B cell (primary cell): ENCODE measurements at regions not wholly inside any gene's neighbourhood (a gene's known extent, or its start where the extent isn't known, plus 50 kb on each side); places are given as distances from the start of the nearest gene placed in this dataset.

Experiments
- ATAC-seq: fragments of 200-7000 bp; cut with Tn5 transposase; one replicate; pipeline ENCODE4 v1.10.0; 2021; ENCODE audit warnings: low read depth, mild to moderate bottlenecking, moderate number of reproducible peaks, moderate library complexity
- CTCF ChIA-PET: fragments of 350-600 bp; sonication (Branson Sonifier 250); formaldehyde crosslinking; loops from one replicate; lab custom pipeline; 2021; ENCODE audit warnings: antibody characterized with exemption, inconsistent platforms; lab: Charles Lee
- POLR2A ChIA-PET: fragments of 350-600 bp; sonication (Branson Sonifier 250); formaldehyde crosslinking; loops from one replicate; lab custom pipeline; 2021; ENCODE audit warnings: antibody characterized with exemption; lab: Charles Lee
- DNase-seq: peaks from one replicate; pipeline ENCODE4 v3.0.0; 2013
- H2AFZ ChIP-seq: 2 replicates; pipeline ENCODE4 v1.6.1; 2012; ENCODE audit warnings: mild to moderate bottlenecking, low read depth, low read length; ENCODE audit not compliant: insufficient read depth, poor library complexity, severe bottlenecking
- H3K27ac ChIP-seq, 2 donors: 1 replicate in 1 of 2; 2 replicates in 1 of 2; pipeline ENCODE4 v1.5.1; 2012 to 2013; ENCODE audit warnings: low read length in 2 of 2, mild to moderate bottlenecking in 2 of 2, moderate library complexity in 1 of 2
- H3K27me3 ChIP-seq, 4 experiments: fragments of 200-600 bp in 1 of 4; sonication (generic) in 1 of 4; replicated peaks in 1 of 4; 1 replicate in 2 of 4; 2 replicates in 2 of 4; pipeline versions ENCODE4 v1.6.1 to v1.7.0; 2013 to 2016; ENCODE audit warnings: low read length in 3 of 4, mild to moderate bottlenecking in 2 of 4, mixed read lengths in 1 of 4, moderate library complexity in 1 of 4; ENCODE audit not compliant: insufficient read depth in 4 of 4, control insufficient read depth in 3 of 4; ENCODE audit errors: control extremely low read depth in 1 of 4
- H3K36me3 ChIP-seq, 2 experiments: replicated peaks in 1 of 2; 1 replicate in 1 of 2; 2 replicates in 1 of 2; pipeline versions ENCODE4 v1.6.1 to v1.7.1; 2013; ENCODE audit warnings: low read length in 1 of 2; ENCODE audit not compliant: insufficient read depth in 2 of 2, control insufficient read depth in 1 of 2; ENCODE audit errors: control extremely low read depth in 1 of 2, extremely low read depth in 1 of 2
- H3K4me1 ChIP-seq, 2 donors: fragments of 200-600 bp in 1 of 2; sonication (generic) in 1 of 2; 1 replicate in 1 of 2; 2 replicates in 1 of 2; pipeline versions ENCODE4 v1.5.1 to v1.6.1; 2013 to 2017; ENCODE audit warnings: low read length in 2 of 2; ENCODE audit not compliant: control insufficient read depth in 2 of 2, insufficient read depth in 2 of 2
- H3K4me2 ChIP-seq: replicated peaks from 2 replicates; pipeline ENCODE3; 2012; ENCODE audit warnings: mild to moderate bottlenecking, low read depth, low read length; ENCODE audit not compliant: poor library complexity, severe bottlenecking
- H3K4me3 ChIP-seq, 5 experiments: fragments of 200-600 bp in 1 of 5; sonication (generic) in 1 of 5; 1 replicate in 3 of 5; 2 replicates in 2 of 5; pipeline versions ENCODE4 v1.5.1 to v1.7.0; 2011 to 2016; ENCODE audit warnings: low read length in 4 of 5, mild to moderate bottlenecking in 4 of 5, low read depth in 2 of 5, control low read depth in 1 of 5, moderate library complexity in 1 of 5; ENCODE audit not compliant: insufficient read depth in 1 of 5; ENCODE audit errors: control extremely low read depth in 1 of 5, extremely low read depth in 1 of 5
- H3K79me2 ChIP-seq: fragments of 200-600 bp; sonication (generic); one replicate; pipeline ENCODE4 v1.6.0; 2016; ENCODE audit warnings: low read length; ENCODE audit not compliant: control insufficient read depth, insufficient read depth
- H3K9ac ChIP-seq: fragments of 200-600 bp; sonication (generic); 2 replicates; pipeline ENCODE4 v1.6.1; 2017; ENCODE audit warnings: mild to moderate bottlenecking, low read length, moderate library complexity
- H3K9me3 ChIP-seq, 3 donors: one replicate each; pipeline versions ENCODE4 v1.6.1 to v1.7.1; 2013; ENCODE audit warnings: low read length in 2 of 3; ENCODE audit not compliant: control insufficient read depth in 2 of 3, insufficient read depth in 1 of 3; ENCODE audit errors: control extremely low read depth in 1 of 3
- H4K20me1 ChIP-seq: 2 replicates; pipeline ENCODE4 v1.6.0; 2012; ENCODE audit warnings: mild to moderate bottlenecking, low read length; ENCODE audit not compliant: insufficient read depth, control insufficient read depth, poor library complexity, severe bottlenecking
- H3K27ac Mint-ChIP-seq: one replicate; pipeline ENCODE4 v1.8.0; 2021; ENCODE audit warnings: mixed read lengths
- H3K27me3 Mint-ChIP-seq: one replicate; pipeline ENCODE4 v1.8.0; 2021; ENCODE audit warnings: mixed read lengths
- H3K4me1 Mint-ChIP-seq: one replicate; pipeline ENCODE4 v1.8.0; 2021; ENCODE audit warnings: mixed read lengths
- H3K4me3 Mint-ChIP-seq: one replicate; pipeline ENCODE4 v1.8.0; 2021; ENCODE audit warnings: mixed read lengths
- H3K9me3 Mint-ChIP-seq: one replicate; pipeline ENCODE4 v1.8.0; 2022; ENCODE audit warnings: mixed read lengths; ENCODE audit not compliant: insufficient read depth
- CTCF ChIP-seq: fragments of 200-600 bp; IDR thresholded peaks from one replicate; pipeline ENCODE4 v1.8.0; 2022; ENCODE audit warnings: antibody characterized with exemption, mild to moderate bottlenecking
- EZH2 ChIP-seq: IDR thresholded peaks from 2 replicates; pipeline ENCODE4 v1.6.1; 2012; ENCODE audit warnings: borderline replicate concordance, low read depth, mild to moderate bottlenecking, moderate library complexity, low read length; ENCODE audit not compliant: insufficient read depth, poor library complexity, severe bottlenecking
- WGBS: methylation state at CpG from one replicate; pipeline ENCODE4 v1.1.5; 2013; ENCODE audit warnings: missing lambda C conversion rate; ENCODE audit not compliant: insufficient coverage; 5-methylcytosine and 5-hydroxymethylcytosine counted together
- intact Hi-C: fragments of 100-400 bp; cut with micrococcal nuclease; formaldehyde crosslinking; loops from one replicate; pipeline ENCODE4 v1.10.0; 2022

- Histone ChIP-seq H3K4me1 (no peaks in the 10 kb centered on the region), H3K4me2 (no peak overlapping the region), H3K79me2 (no peaks in the 10 kb centered on the region), H2AFZ (no peak overlapping the region), H3K4me3 (no peak overlapping the region), H3K9me3 (peaks cover 0 to 8% (median 5%) of the 10 kb centered on the region in 3 donors), H3K9ac (no peak overlapping the region), H3K36me3 (no peaks in the 10 kb centered on the region), H3K27me3 (no peaks in the 10 kb centered on the region), H4K20me1 (no peaks in the 10 kb centered on the region), H3K27ac (no peak overlapping the region)
- Mint-ChIP-seq H3K27me3 (no peaks in the 10 kb centered on the region), H3K9me3 (peaks cover 16% of the 10 kb centered on the region), H3K4me3 (no peak overlapping the region), H3K27ac (no peak overlapping the region), H3K4me1 (no peaks in the 10 kb centered on the region)
- no peak for ATAC-seq
- ChIA-PET POLR2A (no interaction called here), CTCF (no interaction called here)
- intact Hi-C loops: no loop called here
- no peak for DNase-seq
- TF ChIP-seq CTCF: no peak
- TF ChIP-seq EZH2: no peak
- whole genome bisulfite sequencing: no CpG with 5 or more reads among the region's 2 CpGs
These were observed 1302.0 kb upstream of the GBE1 start for GRCh38 chr3:83063446-83063845.

GRCh38 chr3:83048556-83048955, 1287.1 kb upstream of the GBE1 start:
- H3K4me3 Mint-ChIP-seq: no peak overlapping the region
- H3K79me2 ChIP-seq: no peaks in the 10 kb centered on the region
- H3K4me3 ChIP-seq: no peak overlapping the region
- no peak for DNase-seq
- TF ChIP-seq EZH2: no peak
- H3K27me3 ChIP-seq: no peaks in the 10 kb centered on the region
- H3K9ac ChIP-seq: no peak overlapping the region
- H3K36me3 ChIP-seq: no peaks in the 10 kb centered on the region
- H3K4me1 ChIP-seq: no peaks in the 10 kb centered on the region
- CTCF ChIA-PET: no interaction called here
- H4K20me1 ChIP-seq: no peaks in the 10 kb centered on the region
- no peaks in the 10 kb centered on the region for H3K9me3 ChIP-seq
- WGBS: no CpG with 5 or more reads among the region's 2 CpGs
- intact Hi-C loops: no loop called here
- no peak overlapping the region for H3K27ac ChIP-seq
- H3K9me3 Mint-ChIP-seq: no peaks in the 10 kb centered on the region
- H3K27me3 Mint-ChIP-seq: no peaks in the 10 kb centered on the region
- H2AFZ ChIP-seq: no peak overlapping the region
- no peak overlapping the region for H3K27ac Mint-ChIP-seq
- ATAC-seq: no peak
- POLR2A ChIA-PET: no interaction called here
- H3K4me2 ChIP-seq: no peak overlapping the region
- no peaks in the 10 kb centered on the region for H3K4me1 Mint-ChIP-seq
